Activated CD4-positive, CD25-positive, alpha-beta regulatory T cell treated with anti-CD3 and anti-CD28 coated beads, Interleukin-2, amount 50 U/mL, for 16 hours (primary cell): ENCODE measurements at regions not wholly inside any gene's neighbourhood (a gene's known extent, or its start where the extent isn't known, plus 50 kb on each side); places are given as distances from the start of the nearest gene placed in this dataset.
"Not testable (repeated sequence)": the region's sequence is repeated elsewhere in the genome, so short reads cannot be mapped to it uniquely, and the experiment has no call there.

Source experiments
- DNase-seq: peaks from one replicate; pipeline ENCODE4 v3.0.0-alpha.2; 2020; ENCODE audit warnings: low read depth, low spot score

- no peak for DNase-seq
These were observed 125.3 kb upstream of the LNX1 start for GRCh38 chr4:53716471-53717063.

- no peak for DNase-seq
These were observed 124.7 kb upstream of the LNX1 start for GRCh38 chr4:53716011-53716410.

- no peak for DNase-seq
These were observed 123.2 kb upstream of the LNX1 start for GRCh38 chr4:53714236-53715140.

- DNase-seq = no peak
These were observed 122.5 kb upstream of the LNX1 start for GRCh38 chr4:53713767-53714166.

GRCh38 chr4:53713296-53713695 lies 122.0 kb upstream of the LNX1 start:
- no peak for DNase-seq

- DNase-seq = no peak
These were observed 121.2 kb upstream of the LNX1 start for GRCh38 chr4:53712408-53713020.

- DNase-seq = no peak
These were observed 120.6 kb upstream of the LNX1 start for GRCh38 chr4:53711926-53712325.

DNA sequence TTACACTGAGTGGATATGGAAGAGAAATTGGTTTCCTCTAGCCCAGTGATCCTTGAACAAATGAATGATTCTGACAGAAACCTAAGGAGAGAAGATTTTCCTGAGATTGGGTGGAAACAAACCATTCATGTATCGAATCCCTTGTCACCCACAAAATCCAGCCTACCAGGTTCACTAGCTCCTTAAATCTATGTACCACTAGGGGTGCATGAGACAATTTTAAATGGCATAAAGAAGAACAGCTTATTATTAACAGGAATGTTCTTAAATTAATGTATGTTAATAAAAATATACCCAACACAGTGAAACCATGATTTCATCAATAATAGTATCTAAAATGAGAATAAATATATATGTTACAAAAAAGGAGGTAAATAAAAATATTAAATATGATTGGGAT lies 118.4 kb upstream of the LNX1 start:
- DNase-seq = no peak

DNA sequence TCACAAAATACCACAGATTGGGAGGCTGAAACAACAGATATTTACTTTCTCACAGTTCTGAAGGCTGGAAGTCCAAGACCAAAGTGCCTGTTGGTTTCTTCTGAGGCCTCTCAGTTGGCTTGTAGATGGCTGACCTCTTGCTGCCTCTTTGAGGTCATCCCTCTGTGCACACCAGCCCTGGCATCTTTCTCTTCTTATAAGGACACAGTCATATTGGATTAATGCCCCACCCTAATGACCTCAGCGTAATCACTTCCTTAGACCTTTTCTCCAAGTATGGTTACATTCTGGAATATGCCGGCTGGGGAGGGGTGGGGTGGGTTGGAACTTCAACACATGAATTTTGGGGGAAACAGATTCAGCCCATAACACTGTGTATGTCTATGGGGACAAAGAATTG lies 116.2 kb upstream of the LNX1 start:
- DNase-seq = no peak

- DNase-seq = no peak
These were observed 115.2 kb upstream of the LNX1 start for GRCh38 chr4:53706422-53707032.

GRCh38 chr4:53705972-53706371 lies 114.7 kb upstream of the LNX1 start:
- no peak for DNase-seq

DNA sequence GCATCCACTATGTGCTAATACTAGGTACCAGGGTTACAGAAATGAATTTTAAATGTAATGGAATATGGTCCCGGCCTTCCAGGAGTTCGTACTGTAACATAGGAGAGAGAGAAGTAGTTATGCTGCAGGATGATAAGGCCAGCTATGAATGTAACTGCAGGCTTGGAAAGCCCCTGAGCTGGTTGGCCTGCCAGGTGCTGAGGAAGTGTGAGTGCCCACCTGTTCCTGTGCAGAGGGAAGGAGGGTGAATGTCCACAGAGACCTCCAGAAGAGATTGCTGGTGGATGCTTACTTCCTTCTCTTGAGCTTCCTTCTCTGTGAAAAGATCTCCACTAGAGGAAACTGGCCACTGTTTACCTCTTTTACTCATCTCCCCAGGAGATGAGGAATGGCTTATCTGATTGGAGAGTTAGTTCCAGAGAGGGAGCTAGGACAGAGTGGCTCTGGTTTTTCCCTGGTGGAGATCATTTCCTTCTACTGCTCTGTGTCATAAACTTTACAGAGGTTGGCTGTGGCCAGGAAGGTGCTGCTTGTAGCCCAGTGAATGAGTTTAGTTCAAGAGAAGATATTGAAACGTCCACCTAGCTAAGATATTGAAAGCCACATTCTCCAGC lies 114.0 kb upstream of the LNX1 start:
- DNase-seq = no peak

GRCh38 chr4:53704329-53704728 lies 113.0 kb upstream of the LNX1 start:
- DNase-seq = no peak

- no peak for DNase-seq
These were observed 112.0 kb upstream of the LNX1 start for GRCh38 chr4:53703267-53703655.

DNA sequence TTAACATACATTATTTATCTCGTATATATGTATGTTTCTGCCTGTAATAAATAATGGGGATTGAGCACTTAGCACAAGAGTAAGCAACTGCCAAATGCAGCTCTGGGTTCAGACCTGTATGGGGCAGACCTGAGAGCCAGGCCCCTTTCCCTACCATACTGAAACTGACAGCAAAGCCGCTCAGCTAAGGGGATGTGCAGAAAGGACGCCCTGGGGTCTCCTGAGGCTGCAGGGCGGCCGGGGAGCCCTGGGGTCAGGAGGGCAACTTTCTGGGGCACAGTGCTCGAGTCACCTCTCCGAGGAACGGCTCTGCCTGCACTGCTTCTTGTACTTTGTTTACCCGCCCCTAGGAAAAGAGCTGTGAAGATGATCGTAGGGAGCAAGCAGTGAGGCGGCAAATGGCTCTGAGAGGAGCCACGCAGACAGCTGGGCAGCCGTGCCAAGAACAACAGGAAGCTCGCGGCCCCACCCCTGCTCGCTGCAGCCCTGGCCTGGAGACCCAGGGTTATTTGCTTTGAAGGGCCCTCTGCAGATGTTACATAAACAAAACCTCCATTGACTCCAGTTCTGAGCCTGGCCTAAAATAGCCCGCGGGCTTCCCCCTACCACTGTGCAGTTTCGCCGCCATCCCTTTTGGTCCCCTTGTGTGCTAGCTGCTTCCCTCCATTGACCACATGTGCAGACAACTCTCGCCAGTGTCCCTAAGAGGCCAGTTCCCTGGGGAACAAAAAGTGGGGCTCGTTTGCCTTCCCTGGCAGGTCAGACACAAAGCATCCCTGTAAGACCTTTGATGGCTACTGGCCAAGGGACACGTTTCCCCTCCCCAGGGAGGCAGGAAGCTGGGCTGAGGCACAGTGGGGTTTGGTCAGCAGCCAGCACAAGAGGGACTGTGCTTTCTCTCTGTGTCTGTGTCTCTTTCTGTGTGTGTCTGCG lies 111.3 kb upstream of the LNX1 start:
- no peak for DNase-seq

GRCh38 chr4:53701260-53701659 lies 110.0 kb upstream of the LNX1 start:
- DNase-seq = not testable (repeated sequence)

DNA sequence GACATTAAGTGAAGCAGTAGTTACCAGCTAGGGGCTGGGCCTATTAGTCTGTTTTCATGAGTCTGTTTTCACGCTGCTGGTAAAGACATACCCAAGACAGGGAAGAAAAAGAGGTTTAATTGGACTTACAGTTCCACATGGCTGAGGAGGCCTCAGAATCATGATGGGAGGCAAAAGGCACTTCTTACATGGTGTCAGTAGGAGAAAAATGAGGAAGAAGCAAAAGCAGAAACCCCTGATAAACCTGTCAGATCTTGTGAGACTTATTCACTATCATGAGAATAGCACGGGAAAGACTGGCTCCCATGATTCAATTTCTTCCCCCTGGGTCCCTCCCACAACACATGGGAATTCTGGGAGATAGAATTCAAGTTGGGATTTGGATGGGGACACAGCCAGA lies 108.0 kb upstream of the LNX1 start:
- not testable (repeated sequence) for DNase-seq

DNA sequence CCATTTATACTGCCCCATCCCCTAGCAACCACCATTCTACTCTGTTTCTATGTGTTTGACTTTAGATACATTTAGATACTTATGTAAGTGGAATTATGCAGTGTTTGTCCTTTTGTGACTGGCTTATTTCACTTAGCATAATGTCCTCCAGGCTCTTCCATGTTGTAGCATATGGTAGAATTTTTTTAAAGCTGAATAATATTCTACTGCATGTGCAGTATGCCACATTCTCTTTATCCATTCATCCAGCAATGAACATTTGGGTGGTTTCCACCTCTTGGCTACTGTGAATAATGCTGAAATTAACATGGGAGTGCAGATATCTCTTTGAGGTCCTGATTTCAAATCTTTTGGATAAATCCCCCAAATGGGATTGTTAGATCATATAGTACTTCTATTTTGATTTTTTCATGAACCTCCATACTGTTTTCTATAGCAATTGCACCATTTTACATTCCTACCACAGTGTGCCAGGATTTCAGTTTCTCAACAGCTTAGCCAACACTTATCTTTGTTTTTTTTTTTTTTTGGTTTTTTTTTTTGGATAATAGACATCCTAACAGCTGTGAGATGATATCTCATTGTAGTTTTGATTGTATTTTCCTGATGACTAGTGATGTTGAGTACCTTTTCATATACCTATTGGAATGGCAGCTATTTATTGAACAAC lies 105.9 kb upstream of the LNX1 start:
- no peak for DNase-seq

GRCh38 chr4:53695540-53696463 lies 104.5 kb upstream of the LNX1 start:
- no peak for DNase-seq
